IPS DF 4.7 (cell line): ENCODE measurements at regions not wholly inside any gene's neighbourhood (a gene's known extent, or its start where the extent isn't known, plus 50 kb on each side); places are given as distances from the start of the nearest gene placed in this dataset.

ENCODE experiments used
- DNase-seq: peaks from one replicate; pipeline ENCODE4 v3.0.0-alpha.2; 2013; ENCODE audit warnings: low spot score; ENCODE audit errors: extremely low read depth

- peak; percentile 69 for DNase-seq
These were observed 1392.4 kb upstream of the TMEM132C start for GRCh38 chr12:126874427-126875026.

GRCh38 chr12:126879842-126880241 lies 1387.1 kb upstream of the TMEM132C start:
- DNase-seq: no peak

- DNase-seq: no peak
These were observed 1383.3 kb upstream of the TMEM132C start for GRCh38 chr12:126883697-126884096.

GRCh38 chr12:126889501-126889900 lies 1377.5 kb upstream of the TMEM132C start:
- DNase-seq: no peak

GRCh38 chr12:126890097-126890496 lies 1376.9 kb upstream of the TMEM132C start:
- DNase-seq: no peak

GRCh38 chr12:126891789-126892188 lies 1375.2 kb upstream of the TMEM132C start:
- no peak for DNase-seq

- DNase-seq: no peak
These were observed 1370.7 kb upstream of the TMEM132C start for GRCh38 chr12:126895951-126896913.

- no peak for DNase-seq
These were observed 1369.9 kb upstream of the TMEM132C start for GRCh38 chr12:126897102-126897501.

- DNase-seq: no peak
These were observed 1369.2 kb upstream of the TMEM132C start for GRCh38 chr12:126897778-126898177.

GRCh38 chr12:126898562-126898961 lies 1368.4 kb upstream of the TMEM132C start:
- DNase-seq: no peak

GRCh38 chr12:126899926-126900792 lies 1366.8 kb upstream of the TMEM132C start:
- no peak for DNase-seq

GRCh38 chr12:126903027-126903876 lies 1363.7 kb upstream of the TMEM132C start:
- DNase-seq: no peak

GRCh38 chr12:126905752-126906151 lies 1361.2 kb upstream of the TMEM132C start:
- no peak for DNase-seq

- DNase-seq: no peak
These were observed 1358.8 kb upstream of the TMEM132C start for GRCh38 chr12:126907900-126908764.

- DNase-seq: no peak
These were observed 1358.2 kb upstream of the TMEM132C start for GRCh38 chr12:126908765-126909142.

GRCh38 chr12:126910570-126910969 lies 1356.4 kb upstream of the TMEM132C start:
- no peak for DNase-seq

GRCh38 chr12:126912111-126912510 lies 1354.9 kb upstream of the TMEM132C start:
- DNase-seq: no peak

GRCh38 chr12:126914170-126914793 lies 1352.7 kb upstream of the TMEM132C start:
- DNase-seq: no peak

- DNase-seq: no peak
These were observed 1351.7 kb upstream of the TMEM132C start for GRCh38 chr12:126915309-126915708.
